ENCODE measurements at regions not wholly inside any gene's neighbourhood (a gene's known extent, or its start where the extent isn't known, plus 50 kb on each side); places are given as distances from the start of the nearest gene placed in this dataset.

- DNase-seq, result no peak
Measured at GRCh38 chr18:76684265-76684664, 138.1 kb upstream of the ZNF236 start.

- peak; percentile 40 for DNase-seq
Measured at GRCh38 chr18:76679945-76680344, 142.4 kb upstream of the ZNF236 start.

- peak; percentile 22 for DNase-seq
Measured at GRCh38 chr18:76679259-76679658, 143.1 kb upstream of the ZNF236 start.

GRCh38 chr18:76678248-76678647 lies 144.1 kb upstream of the ZNF236 start:
- DNase-seq, result no peak

- DNase-seq, result no peak
Measured at GRCh38 chr18:76674596-76674995, 147.8 kb upstream of the ZNF236 start.

GRCh38 chr18:76673281-76674185 lies 148.8 kb upstream of the ZNF236 start:
- DNase-seq, result no peak

GRCh38 chr18:76672627-76673026 lies 149.7 kb upstream of the ZNF236 start:
- no peak for DNase-seq

- peak; percentile 58 for DNase-seq
Measured at GRCh38 chr18:76670564-76671288, 151.6 kb upstream of the ZNF236 start.

GRCh38 chr18:76668546-76668945 lies 153.8 kb upstream of the ZNF236 start:
- no peak for DNase-seq

GRCh38 chr18:76668119-76668518 lies 154.2 kb upstream of the ZNF236 start:
- DNase-seq, result no peak

- no peak for DNase-seq
Measured at GRCh38 chr18:76667603-76668002, 154.8 kb upstream of the ZNF236 start.

GRCh38 chr18:76662626-76663025 lies 159.7 kb upstream of the ZNF236 start:
- DNase-seq, result no peak

- peak; percentile 23 for DNase-seq
Measured at GRCh38 chr18:76660571-76661192, 161.7 kb upstream of the ZNF236 start.

- DNase-seq, result peak; percentile 26
Measured at GRCh38 chr18:76658627-76659026, 163.6 kb upstream of the ZNF516 start.

GRCh38 chr18:76657911-76658470 lies 162.9 kb upstream of the ZNF516 start:
- DNase-seq, result peak; percentile 24

- DNase-seq, result peak; percentile 19
Measured at GRCh38 chr18:76656925-76657827, 162.1 kb upstream of the ZNF516 start.

GRCh38 chr18:76654577-76654976 lies 159.5 kb upstream of the ZNF516 start:
- DNase-seq, result no peak

- DNase-seq, result no peak
Measured at GRCh38 chr18:76647322-76647721, 152.3 kb upstream of the ZNF516 start.

GRCh38 chr18:76644580-76644979 lies 149.5 kb upstream of the ZNF516 start:
- no peak for DNase-seq

GRCh38 chr18:76643996-76644395 lies 149.0 kb upstream of the ZNF516 start:
- no peak for DNase-seq

- DNase-seq, result no peak
Measured at GRCh38 chr18:76643199-76643598, 148.2 kb upstream of the ZNF516 start.

GRCh38 chr18:76640438-76640837 lies 145.4 kb upstream of the ZNF516 start:
- no peak for DNase-seq
